ENCODE measurements at regions not wholly inside any gene's neighbourhood (a gene's known extent, or its start where the extent isn't known, plus 50 kb on each side); places are given as distances from the start of the nearest gene placed in this dataset.
A peak's percentile ranks its signal among the peaks of the same experiment; 100 is the strongest.

DNA sequence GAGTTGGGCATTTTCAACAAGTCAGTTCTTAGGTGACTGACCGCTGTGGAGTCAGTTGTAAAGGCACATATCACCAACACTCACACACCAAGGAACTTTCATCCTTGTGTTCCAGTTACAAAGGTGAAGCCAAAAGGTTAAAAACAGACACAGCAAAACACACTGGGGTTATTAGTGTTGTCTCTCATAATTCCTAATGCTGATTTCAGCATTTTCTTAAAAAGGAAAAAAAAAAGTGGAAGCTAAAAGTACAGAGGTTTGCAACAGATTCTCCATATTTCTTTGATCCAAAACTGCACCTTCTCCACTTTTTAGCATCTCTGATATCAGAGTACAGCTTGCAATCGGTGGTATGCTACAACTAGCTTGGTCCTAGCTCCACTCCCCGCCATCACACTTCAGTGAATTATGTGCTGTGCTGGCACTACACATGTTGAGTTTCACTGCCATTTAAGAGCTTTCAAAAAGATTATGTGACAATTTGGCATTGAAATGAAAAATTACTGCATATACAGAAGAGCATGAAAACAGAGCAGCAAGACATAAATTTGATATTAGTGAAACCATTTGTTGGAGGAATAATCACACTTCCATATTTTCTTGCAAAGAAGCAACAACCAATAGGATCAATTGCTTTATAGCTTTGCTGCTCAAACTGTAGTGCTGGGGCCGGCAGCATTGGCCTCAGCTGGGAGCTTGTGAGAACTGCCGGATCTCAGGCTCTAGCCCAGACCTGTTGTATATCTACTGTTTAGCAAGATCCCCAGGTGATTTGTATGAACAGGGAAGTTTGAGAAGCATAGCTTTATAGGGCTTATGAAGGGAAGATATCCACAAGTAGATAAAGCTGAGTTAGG lies 62.3 kb upstream of the DAPL1 start:
- no peak for DNase-seq

DNA sequence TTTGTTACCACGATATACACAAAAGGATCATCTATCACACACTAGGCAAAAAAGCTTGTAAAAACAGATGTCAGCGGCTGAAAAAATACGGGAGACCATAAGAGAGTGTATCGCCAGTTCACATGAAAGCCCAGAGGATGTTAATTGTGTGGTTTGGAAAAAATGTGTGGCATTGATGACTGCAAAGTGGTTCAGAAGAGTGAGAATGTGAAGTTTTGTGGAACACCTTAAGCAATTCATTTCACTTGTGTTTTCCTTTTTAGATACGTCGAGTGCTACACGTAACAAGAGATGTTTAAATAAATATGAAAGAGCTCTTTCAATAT lies 61.7 kb upstream of the DAPL1 start:
- no peak for DNase-seq

GRCh38 chr2:158734442-158734841 lies 60.7 kb upstream of the DAPL1 start:
- no peak for DNase-seq

- peak in 1 of 14 donors; percentile 69 for DNase-seq
These were observed 59.1 kb upstream of the DAPL1 start for GRCh38 chr2:158735822-158736580.

- no peak for DNase-seq
These were observed 56.8 kb upstream of the DAPL1 start for GRCh38 chr2:158738363-158738762.

- no peak for DNase-seq
These were observed 55.0 kb upstream of the DAPL1 start for GRCh38 chr2:158740127-158740526.

- no peak for DNase-seq
These were observed 54.5 kb upstream of the DAPL1 start for GRCh38 chr2:158740621-158741020.

GRCh38 chr2:158741625-158742024 lies 53.5 kb upstream of the DAPL1 start:
- no peak for DNase-seq

GRCh38 chr2:158742536-158742935 lies 52.6 kb upstream of the DAPL1 start:
- DNase-seq: no peak

DNA sequence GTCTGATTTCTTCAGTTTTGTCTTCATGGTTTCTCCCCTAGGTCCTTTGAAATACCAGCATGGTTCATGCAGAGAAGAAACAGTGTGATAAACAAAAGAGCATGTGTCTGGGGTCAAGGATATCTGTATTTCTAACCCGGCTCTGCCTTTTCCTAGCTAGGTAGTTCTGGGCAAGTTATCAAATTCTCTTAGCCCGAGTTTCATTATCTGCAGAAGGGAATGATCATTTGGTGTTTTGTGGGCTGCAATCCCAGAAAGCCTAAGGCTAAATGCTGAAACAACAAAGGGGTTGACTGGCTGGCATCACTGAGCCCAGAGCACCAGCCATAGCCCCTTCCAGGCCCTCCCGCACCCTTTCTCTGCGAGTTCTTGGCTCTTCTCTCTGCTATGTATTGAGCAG lies 51.7 kb upstream of the DAPL1 start:
- no peak for DNase-seq

- no peak for DNase-seq
These were observed 51.2 kb upstream of the DAPL1 start for GRCh38 chr2:158743879-158744278.

DNA sequence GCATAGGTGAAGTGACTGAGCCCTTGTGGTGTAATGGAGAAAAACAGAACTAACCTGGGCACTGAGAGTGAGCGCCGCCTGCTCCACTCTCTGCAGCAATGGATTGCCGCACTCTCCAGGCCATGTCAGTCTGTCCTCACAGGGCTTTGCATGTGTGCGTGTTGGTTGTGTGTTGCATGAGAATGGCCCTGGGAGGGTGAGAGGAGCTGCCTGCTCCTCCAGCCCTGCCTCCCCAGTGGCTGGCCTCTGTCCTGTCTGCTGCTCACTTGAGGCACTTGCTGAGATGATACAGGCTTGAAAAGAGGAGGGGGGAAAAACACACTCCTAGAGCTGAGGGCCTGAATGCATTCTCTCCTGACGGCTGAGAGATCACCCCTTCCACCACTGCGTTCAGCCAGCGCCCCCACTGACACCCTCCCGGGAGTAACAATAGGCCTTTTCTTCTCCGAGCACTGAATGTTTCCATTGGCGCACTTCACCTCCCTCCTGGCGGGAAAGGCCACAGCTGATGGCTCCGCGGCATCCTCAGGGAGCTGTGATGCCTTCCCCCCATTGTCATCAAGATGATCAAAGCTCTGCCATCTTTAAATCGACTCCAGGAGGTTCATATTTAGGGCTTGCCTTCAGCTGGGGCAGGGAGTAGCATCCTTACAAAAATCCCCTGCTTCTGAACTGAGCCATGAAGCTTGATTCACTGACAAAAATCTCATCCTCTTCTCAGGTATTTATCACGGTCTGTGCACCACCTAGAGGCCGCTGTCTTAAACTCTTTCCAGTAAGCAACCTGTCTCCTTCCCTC lies 49.9 kb upstream of the DAPL1 start:
- DNase-seq: peak in 11 of 14 donors; percentile 39 to 79 (median 58)
